ENCODE measurements at regions not wholly inside any gene's neighbourhood (a gene's known extent, or its start where the extent isn't known, plus 50 kb on each side); places are given as distances from the start of the nearest gene placed in this dataset.

DNA sequence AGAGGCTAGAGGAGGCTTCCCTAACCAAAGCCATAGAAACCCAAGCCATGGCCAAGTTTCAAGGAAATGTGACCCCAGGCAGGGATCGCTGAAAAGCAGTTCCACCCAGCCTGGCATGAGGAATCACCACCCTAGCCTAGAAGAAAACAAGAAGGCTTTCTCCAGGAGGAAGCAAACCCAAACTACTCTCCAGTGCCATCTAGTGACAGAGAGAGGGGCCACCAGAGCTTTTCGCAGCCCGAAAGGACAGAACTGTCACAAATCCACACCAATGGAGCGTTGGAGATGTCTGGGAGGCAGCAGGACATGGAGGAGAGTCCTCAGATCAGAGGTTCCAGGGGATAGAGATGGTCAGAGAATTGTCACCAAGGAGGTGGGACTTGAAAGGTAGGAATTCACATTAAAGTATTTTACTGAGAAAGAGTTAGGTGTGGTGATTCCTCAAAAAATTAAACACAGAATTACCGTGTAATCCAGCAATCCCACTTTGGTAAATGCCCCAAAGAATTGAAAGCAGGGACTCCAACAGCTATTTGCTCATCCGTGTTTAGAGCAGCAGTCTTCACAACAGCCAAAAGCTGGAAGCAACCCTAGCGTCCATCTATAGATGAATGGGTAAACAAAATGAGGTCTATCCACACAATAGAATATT, 67.3 kb upstream of the NUP50 start:
- DNase-seq: peak; percentile 59

DNA sequence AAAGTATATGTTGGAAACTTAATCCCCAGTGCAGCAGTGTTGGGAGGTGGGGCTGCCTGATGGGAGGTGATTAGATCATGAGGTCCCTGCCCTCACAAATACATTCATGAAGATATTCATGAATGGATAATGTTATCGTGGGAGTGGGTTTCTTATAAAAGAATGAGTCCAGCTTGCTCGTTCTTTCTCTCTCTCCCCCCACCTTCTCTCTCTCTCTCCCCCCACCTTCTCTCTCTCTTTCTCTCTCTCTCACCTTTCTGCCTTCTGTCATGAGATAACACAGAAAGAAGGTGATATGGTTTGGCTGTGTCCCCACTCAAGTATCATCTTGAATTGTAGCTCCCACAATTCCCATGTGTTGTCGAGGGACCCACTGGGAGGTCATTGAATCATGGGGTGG, 66.7 kb upstream of the NUP50 start:
- DNase-seq: no peak

DNA sequence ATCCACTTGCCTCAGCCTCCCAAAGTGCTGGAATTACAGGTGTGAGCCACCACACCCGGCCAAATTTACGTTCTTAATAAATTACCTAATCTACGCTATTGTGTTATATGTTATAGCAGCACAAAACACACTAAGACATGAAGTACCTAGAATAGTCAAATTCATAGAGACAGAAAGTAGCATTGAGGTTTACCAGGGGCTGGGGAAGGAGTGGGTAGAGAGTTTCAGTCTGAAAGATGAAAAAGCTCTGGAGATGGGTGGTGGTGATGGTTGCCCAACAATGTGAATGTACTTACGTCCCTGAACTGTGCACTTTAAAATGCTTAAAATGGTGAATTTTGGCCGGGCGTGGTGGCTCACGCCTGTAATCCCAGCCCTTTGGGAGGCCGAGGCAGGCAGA, 65.7 kb upstream of the NUP50 start:
- no peak for DNase-seq

DNA sequence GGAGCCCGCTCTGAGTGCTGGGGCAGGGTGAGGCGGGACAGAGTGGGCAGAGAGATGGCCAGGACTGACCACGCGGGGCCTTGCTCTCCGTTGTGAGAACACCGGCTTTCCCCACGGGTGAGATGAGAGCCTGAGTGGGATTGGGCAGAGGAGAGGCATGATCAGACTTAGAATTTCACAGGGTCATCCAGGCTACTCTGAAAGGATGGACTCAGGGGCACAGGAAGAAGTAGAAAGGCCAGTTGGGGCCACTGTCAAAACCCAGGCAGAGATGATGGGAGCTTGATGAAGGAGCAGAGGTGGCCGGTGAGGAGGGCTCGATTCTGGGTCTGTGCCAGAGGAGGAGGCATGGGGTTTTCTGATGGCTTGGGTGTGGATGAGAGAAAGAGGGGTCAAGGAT, 63.8 kb upstream of the NUP50 start:
- DNase-seq: no peak

DNA sequence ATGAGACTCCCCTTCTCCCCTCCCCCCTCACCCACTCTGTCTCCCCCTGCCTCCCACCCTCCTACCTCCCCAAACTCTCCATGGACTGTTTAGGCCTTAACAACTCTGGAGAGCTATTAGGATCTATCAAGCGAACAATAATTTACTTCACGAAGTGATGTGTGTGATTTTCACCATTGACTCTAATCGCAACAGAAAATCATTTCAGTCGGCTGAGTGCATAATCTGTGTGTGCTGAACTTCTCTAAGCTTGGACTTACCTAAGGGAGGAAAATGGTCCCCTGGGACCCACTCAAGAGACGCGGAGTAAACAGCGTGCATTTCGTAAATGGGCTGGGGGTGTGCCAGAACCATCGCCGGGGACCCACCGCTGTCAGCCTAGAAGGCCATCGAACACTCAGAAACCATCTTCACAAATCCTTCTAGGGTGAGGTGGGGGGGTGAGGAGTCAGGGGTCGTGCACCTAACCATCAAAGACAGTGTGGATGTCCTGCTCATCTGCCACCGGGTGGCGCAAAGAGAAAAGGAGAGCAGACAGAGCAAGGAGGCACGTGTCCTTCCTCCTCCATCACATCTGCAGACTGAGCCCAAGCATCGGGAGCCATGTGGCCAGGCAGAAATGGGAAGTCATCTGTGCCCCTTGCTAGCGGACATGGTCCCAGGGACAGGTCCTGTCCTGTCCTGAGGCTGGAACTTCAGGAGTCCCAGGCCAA, 62.1 kb upstream of the NUP50 start:
- DNase-seq: peak; percentile 32

DNA sequence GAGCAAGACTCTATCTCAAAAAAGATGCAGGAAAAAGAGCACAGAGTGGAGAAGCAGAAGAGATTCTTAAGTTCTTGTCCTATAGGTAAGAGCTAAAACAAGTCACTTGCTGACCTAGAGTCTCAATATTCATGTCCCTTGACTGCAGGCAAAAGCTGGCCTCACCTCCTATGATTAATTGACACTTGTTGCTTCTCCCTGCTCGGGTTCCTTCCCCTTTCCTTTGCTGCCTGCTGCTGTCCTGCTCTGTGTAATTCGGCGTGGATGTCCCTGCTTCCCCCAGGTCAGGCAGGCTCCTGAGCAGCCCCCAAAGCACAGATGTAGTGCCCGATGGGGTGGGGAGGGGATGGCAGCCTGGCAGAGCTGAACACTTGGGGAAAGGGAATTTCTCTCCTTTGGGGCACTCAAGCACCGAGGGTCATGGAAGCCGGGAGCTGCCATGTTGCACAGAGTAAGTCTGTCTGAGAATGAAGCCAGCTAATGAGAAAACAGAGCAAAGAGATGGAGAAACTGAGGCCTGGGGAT, 60.8 kb upstream of the NUP50 start:
- DNase-seq: no peak

DNA sequence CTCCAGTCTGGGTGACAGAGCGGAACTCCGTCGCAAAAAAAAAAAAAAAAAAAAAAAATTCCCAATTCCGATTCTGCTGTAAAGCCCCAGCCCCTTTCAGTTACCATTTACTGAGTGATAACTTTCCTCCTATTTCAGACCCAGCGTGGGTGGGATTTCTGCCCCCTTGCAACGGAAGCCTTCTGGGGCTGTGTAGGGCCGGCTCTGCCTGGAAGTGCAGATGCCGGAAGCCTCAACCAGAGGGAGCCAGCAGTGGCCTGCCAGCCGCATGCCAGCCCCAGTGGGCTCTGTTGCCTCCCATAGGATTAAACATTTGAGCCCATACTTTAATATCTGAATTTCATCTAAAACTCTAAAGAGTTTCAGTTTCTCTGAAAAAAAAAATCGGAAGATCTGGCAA, 60.0 kb upstream of the NUP50 start:
- DNase-seq: no peak

DNA sequence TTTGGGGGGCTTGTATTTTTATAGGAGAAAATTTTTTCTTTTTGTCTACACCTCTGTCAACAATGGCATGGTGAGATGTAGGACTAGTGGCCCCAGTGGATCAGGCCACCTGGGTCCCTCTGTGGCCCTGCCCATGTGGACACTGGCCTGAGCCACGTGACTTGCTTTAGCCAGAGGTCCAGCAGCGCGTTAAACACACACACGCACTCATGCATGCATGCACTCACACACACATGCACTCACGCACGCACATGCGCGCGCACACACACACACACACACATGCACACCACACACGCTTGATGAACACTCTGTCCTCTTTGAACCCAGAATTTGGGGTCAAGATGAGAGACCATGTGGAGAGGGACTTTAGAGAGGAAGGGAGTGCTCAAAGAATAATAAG, 59.4 kb upstream of the NUP50 start:
- no peak for DNase-seq

DNA sequence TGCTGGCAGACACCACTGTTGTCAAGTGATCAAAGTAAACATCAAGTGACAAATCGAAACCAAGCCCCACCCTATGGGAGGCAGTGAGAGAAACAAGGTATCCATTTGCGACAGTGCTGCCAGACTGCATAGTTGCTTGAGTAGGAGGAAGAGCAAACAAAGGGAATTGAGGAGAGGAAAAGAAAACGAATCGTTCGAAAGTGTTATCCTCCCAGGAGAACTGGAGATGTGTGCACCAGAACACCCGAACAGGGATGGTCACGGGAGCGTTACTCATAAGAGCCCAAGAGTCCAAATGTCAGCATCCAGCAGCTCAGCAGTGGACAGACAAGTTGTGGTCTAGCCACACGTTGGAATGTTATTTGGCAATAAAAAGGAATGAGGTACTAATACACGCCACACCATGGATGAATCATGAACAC, 58.4 kb upstream of the NUP50 start:
- no peak for DNase-seq

DNA sequence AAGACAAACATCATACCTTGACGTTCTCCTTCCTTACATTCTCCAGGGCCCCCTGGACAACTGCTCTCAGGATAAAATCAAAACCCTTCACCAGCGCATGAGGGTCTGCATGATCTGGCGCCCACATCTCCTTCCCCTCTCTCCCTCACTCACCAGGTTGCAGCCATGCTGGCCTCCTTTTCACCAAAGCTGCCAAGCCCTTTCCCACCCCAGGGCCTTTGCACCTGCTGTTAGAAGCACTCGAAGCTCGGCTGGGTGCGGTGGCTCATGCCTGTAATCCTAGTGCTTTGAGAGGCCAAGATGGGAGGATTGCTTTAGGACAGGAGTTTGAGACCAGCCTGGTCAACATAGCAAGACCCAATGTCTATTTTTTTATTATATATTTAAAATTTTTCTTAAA, 56.1 kb upstream of the NUP50 start:
- DNase-seq: no peak

DNA sequence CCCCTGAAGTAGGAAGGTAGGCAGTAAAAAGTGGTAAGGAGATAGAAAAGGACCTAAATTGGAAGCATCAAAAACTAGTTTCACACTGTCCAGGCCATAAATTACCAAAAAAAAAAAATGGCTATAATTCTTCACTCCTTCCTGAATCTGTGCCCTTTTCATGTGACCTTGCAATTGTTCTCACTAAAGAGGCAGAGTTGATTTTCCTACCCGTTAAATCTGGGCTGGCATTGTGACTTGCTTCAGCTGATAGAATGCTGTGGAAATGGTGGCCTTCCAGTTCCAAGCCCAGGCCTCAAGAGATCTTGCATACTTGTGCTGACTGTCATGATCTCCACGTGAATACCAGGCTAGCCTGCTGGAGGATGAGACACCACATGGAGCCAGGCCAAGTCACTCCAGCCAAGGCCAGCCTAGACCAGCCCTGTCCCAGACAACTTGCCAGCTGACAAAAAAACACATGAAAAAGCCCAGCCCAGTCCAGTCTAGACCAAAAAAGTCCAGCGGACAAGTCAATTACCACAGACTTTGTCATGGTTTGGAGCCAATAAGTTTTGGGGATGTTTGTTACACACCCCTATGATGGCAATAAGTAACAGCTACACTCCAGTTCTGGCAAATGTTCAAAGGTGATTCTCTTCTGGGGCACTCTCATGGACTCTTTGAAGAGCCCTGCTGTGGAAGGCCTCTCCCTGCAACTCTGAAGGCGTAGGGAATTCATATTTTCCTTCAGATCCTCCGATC, 51.4 kb upstream of the NUP50 start:
- no peak for DNase-seq

Measured in NCI-H1105 treated with DMSO at 0.1 percent for 48 hours (cell line).